Stimulated activated CD4-positive, alpha-beta T cell treated with anti-CD3 and anti-CD28 coated beads, Interleukin-1b, Interleukin-23, amount 100 ng/mL, for 48 hours (primary cell): ENCODE measurements at regions not wholly inside any gene's neighbourhood (a gene's known extent, or its start where the extent isn't known, plus 50 kb on each side); places are given as distances from the start of the nearest gene placed in this dataset.

Experiments used
- DNase-seq: peaks from one replicate; pipeline ENCODE4 v3.0.0-alpha.2; 2020

GRCh38 chr7:22657479-22657878 is 69.5 kb upstream of the IL6 start:
- DNase-seq, result no peak

- DNase-seq, result no peak
Measured at GRCh38 chr7:22655781-22656180, 71.2 kb upstream of the IL6 start.

GRCh38 chr7:22654831-22655230 is 72.2 kb upstream of the IL6 start:
- no peak for DNase-seq

- DNase-seq, result no peak
Measured at GRCh38 chr7:22653951-22654350, 73.0 kb upstream of the IL6 start.

GRCh38 chr7:22651534-22652243 is 75.3 kb upstream of the IL6 start:
- DNase-seq, result no peak

- no peak for DNase-seq
Measured at GRCh38 chr7:22651036-22651435, 76.0 kb upstream of the IL6 start.

- no peak for DNase-seq
Measured at GRCh38 chr7:22649686-22650085, 77.3 kb upstream of the IL6 start.

GRCh38 chr7:22647451-22648257 is 79.3 kb upstream of the IL6 start:
- no peak for DNase-seq

GRCh38 chr7:22645418-22646181 is 81.4 kb upstream of the IL6 start:
- DNase-seq, result no peak

GRCh38 chr7:22642454-22642853 is 84.5 kb upstream of the IL6 start:
- DNase-seq, result no peak

GRCh38 chr7:22640269-22640668 is 86.7 kb upstream of the IL6 start:
- DNase-seq, result peak; percentile 62

GRCh38 chr7:22639396-22639795 is 87.6 kb upstream of the IL6 start:
- DNase-seq, result no peak

GRCh38 chr7:22635349-22635748 is 91.7 kb upstream of the IL6 start:
- no peak for DNase-seq

GRCh38 chr7:22633954-22634474 is 93.0 kb upstream of the IL6 start:
- no peak for DNase-seq

GRCh38 chr7:22633286-22633953 is 93.6 kb upstream of the IL6 start:
- DNase-seq, result no peak

GRCh38 chr7:22632674-22633073 is 94.3 kb upstream of the IL6 start:
- DNase-seq, result no peak

GRCh38 chr7:22631730-22632129 is 95.3 kb upstream of the IL6 start:
- no peak for DNase-seq

- no peak for DNase-seq
Measured at GRCh38 chr7:22630069-22630468, 96.9 kb upstream of the IL6 start.

GRCh38 chr7:22629056-22629455 is 97.9 kb upstream of the IL6 start:
- no peak for DNase-seq

GRCh38 chr7:22628112-22628511 is 98.9 kb upstream of the IL6 start:
- no peak for DNase-seq

GRCh38 chr7:22627136-22627535 is 99.9 kb upstream of the IL6 start:
- no peak for DNase-seq

GRCh38 chr7:22625251-22625650 is 101.7 kb upstream of the IL6 start:
- no peak for DNase-seq

GRCh38 chr7:22624781-22625180 is 102.2 kb upstream of the IL6 start:
- DNase-seq, result no peak
